CD14-positive monocyte (primary cell): ENCODE measurements at regions not wholly inside any gene's neighbourhood (a gene's known extent, or its start where the extent isn't known, plus 50 kb on each side); places are given as distances from the start of the nearest gene placed in this dataset.

Experiments used
- DNase-seq, 3 donors: peaks; one replicate each; pipeline ENCODE4 v3.0.0-alpha.2; 2011 to 2022
- H2AFZ ChIP-seq: 2 replicates; pipeline ENCODE4 v1.6.0; 2012; ENCODE audit warnings: mild to moderate bottlenecking, low read depth, low read length, inconsistent platforms; ENCODE audit not compliant: insufficient read depth, poor library complexity, severe bottlenecking
- H3K27ac ChIP-seq, 2 donors: 1 replicate in 1 of 2; 2 replicates in 1 of 2; pipeline ENCODE4 v1.5.1; 2012 to 2013; ENCODE audit warnings: low read length in 2 of 2, control low read depth in 1 of 2, inconsistent platforms in 1 of 2, low read depth in 1 of 2, mild to moderate bottlenecking in 1 of 2
- H3K27me3 ChIP-seq, 2 donors: one replicate each; pipeline versions ENCODE4 v1.6.0 to v1.6.1; 2011 to 2013; ENCODE audit warnings: low read length in 2 of 2; ENCODE audit not compliant: control insufficient read depth in 2 of 2, insufficient read depth in 2 of 2
- H3K36me3 ChIP-seq, 2 donors: replicated peaks in 1 of 2; 1 replicate in 1 of 2; 2 replicates in 1 of 2; pipeline versions ENCODE4 v1.5.1 to v1.6.1; 2012 to 2013; ENCODE audit warnings: low read length in 2 of 2, control low read depth in 1 of 2, inconsistent platforms in 1 of 2, mild to moderate bottlenecking in 1 of 2; ENCODE audit not compliant: insufficient read depth in 2 of 2, control insufficient read depth in 1 of 2
- H3K4me1 ChIP-seq, 2 donors: 1 replicate in 1 of 2; 2 replicates in 1 of 2; pipeline versions ENCODE4 v1.5.1 to v1.6.1; 2012 to 2013; ENCODE audit warnings: low read length in 2 of 2, control low read depth in 1 of 2, inconsistent platforms in 1 of 2, mild to moderate bottlenecking in 1 of 2, moderate library complexity in 1 of 2; ENCODE audit not compliant: insufficient read depth in 2 of 2, control insufficient read depth in 1 of 2
- H3K4me2 ChIP-seq: replicated peaks from 2 replicates; pipeline ENCODE3; 2012; ENCODE audit warnings: low read length, moderate library complexity, mild to moderate bottlenecking; ENCODE audit not compliant: poor library complexity, severe bottlenecking; ENCODE audit errors: extremely low read depth
- H3K4me3 ChIP-seq, 3 experiments: fragments of 200-600 bp in 1 of 3; sonication (generic) in 1 of 3; replicated peaks in 1 of 3; 1 replicate in 2 of 3; 2 replicates in 1 of 3; pipeline ENCODE4 v1.5.1; 2011 to 2013; ENCODE audit warnings: low read length in 3 of 3, mild to moderate bottlenecking in 3 of 3, control low read depth in 2 of 3, low read depth in 2 of 3, inconsistent platforms in 1 of 3, moderate library complexity in 1 of 3
- H3K79me2 ChIP-seq: 2 replicates; pipeline ENCODE4 v1.6.0; 2012; ENCODE audit warnings: mild to moderate bottlenecking, control low read depth, inconsistent platforms, low read length, moderate library complexity; ENCODE audit not compliant: insufficient read depth
- H3K9ac ChIP-seq: 2 replicates; pipeline ENCODE4 v1.6.0; 2017; ENCODE audit warnings: low read length, mild to moderate bottlenecking; ENCODE audit not compliant: insufficient read depth, poor library complexity, severe bottlenecking
- H3K9me3 ChIP-seq, 2 donors: replicated peaks in 1 of 2; 1 replicate in 1 of 2; 2 replicates in 1 of 2; pipeline versions ENCODE4 v1.5.1 to v1.6.1; 2012 to 2013; ENCODE audit warnings: low read length in 2 of 2, control low read depth in 1 of 2; ENCODE audit not compliant: control insufficient read depth in 1 of 2, insufficient read depth in 1 of 2
- H4K20me1 ChIP-seq: 2 replicates; pipeline ENCODE4 v1.6.0; 2012; ENCODE audit warnings: mild to moderate bottlenecking, low read length, control low read depth, moderate library complexity; ENCODE audit not compliant: insufficient read depth
- H3K27ac Mint-ChIP-seq, 7 donors: one replicate each; pipeline ENCODE4 v1.8.0; 2020; ENCODE audit warnings: mild to moderate bottlenecking in 7 of 7, mixed read lengths in 7 of 7, moderate library complexity in 6 of 7, inconsistent platforms in 2 of 7
- H3K27me3 Mint-ChIP-seq, 3 donors: one replicate each; pipeline ENCODE4 v1.8.0; 2021 to 2022; ENCODE audit warnings: low read depth in 3 of 3, mild to moderate bottlenecking in 3 of 3, mixed read lengths in 3 of 3, moderate library complexity in 3 of 3, inconsistent platforms in 1 of 3
- H3K36me3 Mint-ChIP-seq, 2 donors: one replicate each; pipeline ENCODE4 v1.8.0; 2020; ENCODE audit warnings: mixed read lengths in 2 of 2, inconsistent platforms in 1 of 2, mild to moderate bottlenecking in 1 of 2
- H3K4me1 Mint-ChIP-seq: one replicate; pipeline ENCODE4 v1.8.0; 2020; ENCODE audit warnings: mild to moderate bottlenecking, mixed read lengths
- H3K4me3 Mint-ChIP-seq, 2 donors: one replicate each; pipeline ENCODE4 v1.8.0; 2020; ENCODE audit warnings: mild to moderate bottlenecking in 2 of 2, mixed read lengths in 2 of 2, moderate library complexity in 1 of 2
- H3K9me3 Mint-ChIP-seq, 7 donors: one replicate each; pipeline ENCODE4 v1.8.0; 2020 to 2022; ENCODE audit warnings: mixed read lengths in 7 of 7, mild to moderate bottlenecking in 6 of 7, moderate library complexity in 6 of 7, inconsistent platforms in 2 of 7
- CTCF ChIP-seq: fragments of 200-600 bp; IDR thresholded peaks from one replicate; pipeline ENCODE4 v1.8.0; 2022; ENCODE audit warnings: antibody characterized with exemption, mild to moderate bottlenecking
- WGBS: methylation state at CpG from one replicate; pipeline ENCODE4 v1.1.5; 2013; ENCODE audit warnings: missing lambda C conversion rate; ENCODE audit not compliant: insufficient coverage; 5-methylcytosine and 5-hydroxymethylcytosine counted together
- intact Hi-C, 2 donors: fragments of 100-400 bp; cut with micrococcal nuclease; formaldehyde crosslinking; loops; one replicate each; pipeline versions ENCODE4 v1.15.0 to v1.15.1; 2023

DNA sequence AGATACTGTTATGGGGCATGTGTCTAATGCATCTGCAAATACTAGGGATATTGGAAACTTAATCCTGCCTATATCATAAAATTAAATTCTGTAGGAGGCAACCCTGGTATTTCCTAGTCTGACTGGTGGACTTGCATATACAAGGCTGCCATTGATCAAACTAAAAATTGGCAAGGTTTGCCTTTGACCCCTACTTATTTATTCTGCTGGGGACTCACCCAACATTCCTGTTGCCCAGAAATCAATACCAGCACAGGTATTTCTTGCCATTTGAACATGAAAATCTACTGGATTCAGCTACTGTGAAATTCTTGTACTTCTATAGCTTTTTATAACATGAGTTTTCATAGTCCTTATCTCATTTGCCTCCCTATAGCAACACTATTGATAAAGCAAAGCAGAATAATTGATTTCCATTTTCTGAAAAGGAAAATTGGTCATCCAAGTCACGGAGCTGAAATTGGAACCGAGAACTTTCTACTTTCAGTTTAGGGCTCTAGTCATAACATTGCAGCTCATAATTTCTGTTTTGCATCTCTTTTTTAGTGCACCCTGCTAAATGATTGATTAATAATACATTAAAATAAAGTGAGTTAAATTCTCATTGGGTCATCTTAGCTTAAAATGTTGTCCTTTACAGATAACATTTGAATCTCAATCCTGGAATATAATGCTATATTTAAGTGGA, 365.2 kb downstream of the MFSD1 start:
- H3K4me1 ChIP-seq = no peaks in the 10 kb centered on the region
- H4K20me1 ChIP-seq = no peaks in the 10 kb centered on the region
- Mint-ChIP-seq H3K27ac (no peak overlapping the region), H3K4me1 (no peaks in the 10 kb centered on the region), H3K36me3 (no peaks in the 10 kb centered on the region), H3K27me3 (peaks cover 0 to 2% (median 0%) of the 10 kb centered on the region in 3 donors), H3K4me3 (no peak overlapping the region), H3K9me3 (peaks cover 0 to 10% (median 0%) of the 10 kb centered on the region in 7 donors)
- H3K27me3 ChIP-seq = no peaks in the 10 kb centered on the region
- WGBS = no CpG with 5 or more reads among the region's 2 CpGs
- TF ChIP-seq CTCF = no peak
- H3K27ac ChIP-seq = no peak overlapping the region
- no peak for DNase-seq
- no peak overlapping the region for H3K4me2 ChIP-seq
- H3K4me3 ChIP-seq = no peak overlapping the region
- H2AFZ ChIP-seq = no peak overlapping the region
- H3K9me3 ChIP-seq = no peaks in the 10 kb centered on the region
- no peaks in the 10 kb centered on the region for H3K36me3 ChIP-seq
- intact Hi-C loops = no loop called here
- no peak overlapping the region for H3K9ac ChIP-seq
- no peaks in the 10 kb centered on the region for H3K79me2 ChIP-seq

DNA sequence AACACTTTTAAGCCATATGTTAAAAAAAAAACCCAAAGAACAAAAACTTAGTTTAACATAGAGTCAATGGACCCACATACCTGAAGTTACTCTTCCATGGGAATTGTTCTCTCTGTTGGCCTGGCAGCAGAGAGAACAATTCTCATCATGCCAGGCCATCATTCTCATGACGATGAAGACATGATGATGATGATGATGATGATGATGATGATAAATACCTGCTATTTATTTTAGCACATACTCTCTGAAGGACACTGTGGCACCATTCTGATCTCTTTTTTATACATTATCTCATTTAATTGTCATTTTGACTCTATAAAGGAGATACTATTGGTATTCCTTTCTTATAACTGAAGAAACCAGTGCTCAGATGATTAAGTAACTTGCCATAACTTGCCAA, 366.9 kb downstream of the MFSD1 start:
- peaks cover 0 to 6% (median 0%) of the 10 kb centered on the region in 7 donors for H3K9me3 Mint-ChIP-seq
- Histone ChIP-seq H3K27me3 (no peaks in the 10 kb centered on the region), H4K20me1 (no peaks in the 10 kb centered on the region), H3K79me2 (no peaks in the 10 kb centered on the region), H3K9me3 (no peaks in the 10 kb centered on the region), H3K4me2 (no peak overlapping the region), H3K36me3 (no peaks in the 10 kb centered on the region), H2AFZ (no peak overlapping the region), H3K4me3 (no peak overlapping the region), H3K27ac (no peak overlapping the region), H3K4me1 (no peaks in the 10 kb centered on the region), H3K9ac (no peak overlapping the region)
- no peaks in the 10 kb centered on the region for H3K4me1 Mint-ChIP-seq
- no peak for TF ChIP-seq CTCF
- H3K36me3 Mint-ChIP-seq = no peaks in the 10 kb centered on the region
- intact Hi-C loops = no loop called here
- no peak overlapping the region for H3K4me3 Mint-ChIP-seq
- no peak for DNase-seq
- peaks cover 0 to 2% (median 0%) of the 10 kb centered on the region in 3 donors for H3K27me3 Mint-ChIP-seq
- no CpG with 5 or more reads among the region's 1 CpG for WGBS
- no peak overlapping the region for H3K27ac Mint-ChIP-seq
